ENCODE measurements at regions not wholly inside any gene's neighbourhood (a gene's known extent, or its start where the extent isn't known, plus 50 kb on each side); places are given as distances from the start of the nearest gene placed in this dataset.
A peak's percentile ranks its signal among the peaks of the same experiment; 100 is the strongest.

DNA sequence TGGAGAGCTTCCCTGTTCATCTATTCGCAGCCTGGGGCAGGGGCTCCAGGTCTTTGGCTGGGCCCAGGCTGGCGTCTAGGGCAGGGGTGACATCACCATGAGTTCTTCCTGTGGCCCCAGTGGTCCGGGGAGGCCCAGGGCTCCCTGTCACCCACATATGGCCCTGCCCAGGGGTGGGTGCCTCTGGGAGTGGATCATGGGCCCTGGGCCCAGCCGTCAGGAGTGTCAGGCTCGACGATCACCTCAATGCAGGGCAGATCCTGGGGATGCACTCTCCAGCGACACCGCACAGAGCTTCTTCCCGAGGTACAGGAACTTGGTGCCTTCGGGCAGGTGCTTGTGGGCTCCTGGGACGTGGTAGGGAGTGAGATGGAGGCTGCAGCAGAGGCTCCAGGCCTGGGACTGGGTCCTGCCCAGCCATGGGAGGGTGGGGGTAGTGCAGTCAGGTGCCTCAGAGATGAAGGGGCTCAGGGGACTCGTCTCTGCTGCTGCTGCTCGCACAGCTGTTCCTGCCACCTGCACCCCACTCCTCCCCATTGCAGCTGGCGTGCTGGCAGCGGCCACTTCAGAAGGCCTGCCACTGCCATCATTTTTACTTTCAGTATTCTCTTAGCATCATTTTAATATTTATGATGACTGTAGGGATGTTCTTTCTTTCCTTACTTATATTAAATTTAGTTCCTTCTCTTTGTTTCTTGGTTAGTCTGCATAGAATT, 196.0 kb upstream of the VRK2 start:
- no peak for DNase-seq
- in situ Hi-C loops (cut with MboI; ENCODE audit: low pct_unique_long_range_greater_than_20kb, low sequenced_read_pairs) = no loop called here

DNA sequence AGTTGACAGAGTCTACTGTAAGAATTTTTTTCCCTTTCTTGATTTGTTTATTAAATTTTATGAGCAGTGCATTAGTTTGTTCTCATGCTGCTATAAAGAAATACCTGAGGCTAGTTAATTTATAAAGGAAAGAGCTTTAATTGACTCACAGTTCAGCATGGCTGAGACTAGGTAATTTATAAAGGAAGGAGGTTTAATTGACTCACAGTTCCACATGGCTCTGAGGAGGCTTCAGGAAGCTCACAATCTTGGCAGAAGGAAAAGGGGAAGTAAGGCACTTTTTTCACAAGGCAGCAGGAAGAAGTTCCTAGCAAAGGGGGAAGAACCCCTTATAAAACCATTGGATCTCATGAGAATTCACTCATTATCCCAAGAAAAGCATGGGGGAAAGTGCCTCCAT, 191.4 kb upstream of the VRK2 start:
- DNase-seq = peak; percentile 20
- in situ Hi-C loops (cut with MboI; ENCODE audit: low pct_unique_long_range_greater_than_20kb, low sequenced_read_pairs) = no loop called here

DNA sequence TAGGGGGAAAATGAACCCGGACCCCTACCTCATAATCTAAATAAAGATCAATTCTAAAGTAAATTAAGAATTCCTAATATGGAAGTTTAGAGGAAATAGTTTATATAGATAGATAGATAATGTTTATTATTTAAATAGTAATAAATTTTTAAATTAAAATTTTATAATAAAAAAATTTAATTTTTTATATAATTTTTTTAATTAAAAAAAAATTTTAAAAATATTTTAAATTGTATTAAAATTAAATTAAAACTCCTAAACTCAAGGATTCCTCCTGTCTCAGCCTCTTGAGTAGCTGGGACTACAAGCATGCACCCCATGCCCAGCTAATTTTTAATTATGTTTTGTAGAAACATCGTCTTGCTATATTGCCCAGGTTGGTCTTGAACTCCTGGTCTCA, 186.9 kb upstream of the VRK2 start:
- in situ Hi-C loops (cut with MboI; ENCODE audit: low pct_unique_long_range_greater_than_20kb, low sequenced_read_pairs) = no loop called here
- DNase-seq = no peak

DNA sequence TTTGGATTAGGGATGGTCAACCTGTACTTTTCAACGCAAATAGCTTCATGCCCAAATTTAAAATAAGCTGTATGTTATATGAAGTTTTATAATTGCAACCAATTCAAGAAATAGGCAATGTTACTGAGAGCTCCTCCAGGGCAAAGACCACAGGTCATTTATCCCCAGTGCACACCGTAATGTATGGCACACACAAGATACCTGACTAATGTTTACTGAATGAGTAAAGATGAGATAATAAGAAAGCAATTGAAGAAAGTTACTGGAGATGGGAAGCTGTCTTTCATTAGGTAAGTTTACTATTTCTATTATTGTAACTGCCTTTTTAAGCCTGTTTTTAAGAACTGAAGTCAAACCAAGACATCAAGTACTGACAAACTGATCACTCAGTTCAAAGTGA, 184.5 kb upstream of the VRK2 start:
- in situ Hi-C loops (cut with MboI; ENCODE audit: low pct_unique_long_range_greater_than_20kb, low sequenced_read_pairs) = no loop called here
- DNase-seq = no peak

DNA sequence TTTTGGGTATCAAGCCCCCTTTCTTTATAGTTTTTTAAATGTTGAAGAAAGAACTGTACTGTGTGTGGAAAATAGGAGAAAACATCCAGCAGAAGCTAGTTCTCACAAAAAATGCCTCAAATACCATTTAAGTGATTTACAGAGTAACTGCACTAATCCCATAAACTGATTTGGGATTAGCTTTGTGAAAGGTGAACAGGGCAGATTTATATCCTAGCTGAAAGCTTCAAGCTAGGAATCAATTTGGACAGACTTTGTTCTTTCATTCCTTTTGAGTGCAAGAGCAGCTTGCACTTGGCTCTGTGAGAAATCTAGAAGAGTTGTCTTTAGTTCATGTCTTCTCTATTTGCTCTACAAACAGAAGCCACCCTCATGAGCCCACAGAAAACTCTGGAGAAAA, 183.9 kb upstream of the VRK2 start:
- in situ Hi-C loops (cut with MboI; ENCODE audit: low pct_unique_long_range_greater_than_20kb, low sequenced_read_pairs) = no loop called here
- no peak for DNase-seq

DNA sequence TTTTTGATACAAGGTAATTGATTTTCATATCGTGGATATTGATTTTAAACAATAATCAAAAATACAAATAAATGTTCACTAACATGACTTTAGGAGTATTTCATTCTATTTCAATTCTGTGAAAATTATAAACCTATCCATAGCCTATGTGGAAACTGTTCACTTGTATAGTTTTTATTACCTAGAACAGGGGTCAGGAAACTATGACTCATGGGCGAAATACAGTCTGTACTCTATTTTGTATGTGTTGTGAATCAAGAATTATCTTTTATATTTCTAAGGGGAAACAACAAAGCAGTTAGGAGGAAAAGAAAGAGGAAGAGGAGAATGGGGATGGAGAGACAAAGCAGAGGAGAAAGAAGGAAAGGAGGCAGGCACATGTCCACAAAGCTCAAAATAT, 181.7 kb upstream of the VRK2 start:
- in situ Hi-C loops (cut with MboI; ENCODE audit: low pct_unique_long_range_greater_than_20kb, low sequenced_read_pairs) = no loop called here
- DNase-seq = no peak

DNA sequence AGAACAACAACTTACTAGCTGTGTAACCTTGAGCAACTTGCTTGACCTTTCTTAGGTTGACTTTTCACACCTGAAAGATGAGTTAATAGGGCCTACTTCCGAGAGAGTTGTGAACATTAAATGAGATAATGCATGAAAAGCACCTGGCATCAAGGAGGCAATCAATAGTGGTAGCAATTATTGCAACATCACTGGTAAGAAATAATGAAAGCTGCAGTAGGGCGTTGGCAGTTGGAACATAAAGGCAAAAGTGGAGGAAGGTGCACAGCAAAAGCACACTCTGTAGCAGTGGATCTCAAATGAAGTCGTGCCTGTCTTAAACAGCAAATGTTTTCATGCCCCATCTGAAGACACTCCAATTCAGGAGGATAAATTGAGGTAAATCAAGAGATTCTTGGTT, 178.9 kb upstream of the VRK2 start:
- no peak for DNase-seq
- in situ Hi-C loops (cut with MboI; ENCODE audit: low pct_unique_long_range_greater_than_20kb, low sequenced_read_pairs) = no loop called here

DNA sequence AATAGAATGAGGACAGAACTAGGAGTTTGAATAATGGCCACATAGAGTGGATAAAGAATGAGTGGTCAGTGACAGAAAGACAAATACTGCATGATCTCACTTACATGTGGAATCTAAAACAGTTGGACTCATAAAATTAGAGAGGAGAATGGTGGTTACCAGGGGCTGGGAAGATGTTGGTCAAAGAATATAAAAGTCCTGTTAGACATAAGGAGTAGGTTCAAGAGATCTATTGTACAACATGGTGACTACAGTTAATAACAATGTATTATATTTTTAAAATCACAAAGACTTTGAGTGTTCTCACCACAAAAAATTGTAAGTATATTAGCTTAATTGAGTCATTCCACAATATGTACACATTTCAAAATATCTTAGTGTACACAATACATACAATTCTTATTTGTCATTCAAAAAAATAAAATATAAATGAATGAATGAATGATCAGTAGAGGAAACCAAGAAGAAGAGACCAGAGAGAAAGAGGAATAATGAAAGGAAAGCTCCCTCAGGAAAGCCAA, 177.9 kb upstream of the VRK2 start:
- no peak for DNase-seq
- in situ Hi-C loops (cut with MboI; ENCODE audit: low pct_unique_long_range_greater_than_20kb, low sequenced_read_pairs) = no loop called here

DNA sequence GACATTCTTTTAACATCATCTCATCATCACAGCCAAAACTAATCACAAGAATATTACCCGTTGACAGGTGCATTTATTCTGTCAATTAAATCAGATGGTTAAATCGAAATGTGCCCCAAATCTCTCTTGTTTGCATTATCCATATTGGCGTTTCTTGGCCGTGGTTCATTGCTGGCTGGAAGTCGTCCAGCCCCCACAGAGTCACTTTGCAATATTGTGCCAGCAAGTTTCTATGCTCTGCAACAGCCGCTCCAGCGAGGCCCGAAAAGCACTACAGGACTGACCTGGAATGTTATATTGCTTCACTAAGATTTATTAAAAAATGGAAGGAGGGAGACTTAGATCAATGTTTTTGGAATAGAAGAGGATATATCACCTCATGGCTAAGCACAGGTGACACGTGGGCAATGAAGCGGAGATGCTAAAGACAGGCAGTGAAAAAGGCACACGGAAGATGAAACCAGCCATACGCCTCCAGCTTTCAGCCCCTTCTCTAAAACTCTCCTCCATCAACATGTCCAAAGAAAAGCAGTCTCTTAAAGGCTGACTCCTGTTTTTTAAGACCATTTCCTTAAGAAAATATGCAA, 176.8 kb upstream of the VRK2 start:
- DNase-seq = no peak
- in situ Hi-C loops (cut with MboI; ENCODE audit: low pct_unique_long_range_greater_than_20kb, low sequenced_read_pairs) = no loop called here

DNA sequence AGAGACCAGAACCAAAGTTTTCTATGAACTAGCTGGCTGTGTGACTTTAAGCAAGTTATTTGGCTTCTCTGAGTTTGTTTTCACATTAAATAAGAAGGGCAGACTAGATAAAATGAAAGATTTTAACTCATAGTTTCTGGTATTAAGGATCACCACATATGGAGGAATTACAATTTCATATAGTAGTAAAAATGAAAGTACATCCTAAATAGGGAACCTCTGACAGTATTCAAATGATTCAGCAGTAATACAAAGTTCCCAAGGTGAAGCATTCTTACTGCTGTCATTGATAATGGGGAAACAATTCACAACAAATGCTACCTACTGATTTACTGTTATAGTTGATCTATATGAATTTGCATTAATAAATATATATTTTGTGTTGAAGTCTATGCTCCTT, 170.3 kb upstream of the VRK2 start:
- in situ Hi-C loops (cut with MboI; ENCODE audit: low pct_unique_long_range_greater_than_20kb, low sequenced_read_pairs) = no loop called here
- no peak for DNase-seq

DNA sequence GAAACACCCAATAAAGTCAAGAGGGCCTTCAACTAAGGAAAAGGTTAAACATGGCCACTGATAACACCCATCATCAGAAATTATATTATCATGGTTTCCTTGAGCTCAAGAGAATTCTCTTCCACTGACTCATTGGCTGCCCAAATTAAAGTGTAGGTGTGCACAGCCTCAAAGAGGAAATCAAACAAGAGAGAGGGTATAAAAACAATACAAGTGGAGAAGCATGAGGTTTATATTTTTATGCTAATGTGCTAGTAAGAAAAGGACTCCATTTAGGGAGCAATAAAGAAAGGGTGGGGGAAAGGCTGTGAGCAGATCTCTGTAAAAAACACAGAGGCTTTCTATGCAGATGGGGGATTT, 168.8 kb upstream of the VRK2 start:
- in situ Hi-C loops (cut with MboI; ENCODE audit: low pct_unique_long_range_greater_than_20kb, low sequenced_read_pairs) = no loop called here
- no peak for DNase-seq

DNA sequence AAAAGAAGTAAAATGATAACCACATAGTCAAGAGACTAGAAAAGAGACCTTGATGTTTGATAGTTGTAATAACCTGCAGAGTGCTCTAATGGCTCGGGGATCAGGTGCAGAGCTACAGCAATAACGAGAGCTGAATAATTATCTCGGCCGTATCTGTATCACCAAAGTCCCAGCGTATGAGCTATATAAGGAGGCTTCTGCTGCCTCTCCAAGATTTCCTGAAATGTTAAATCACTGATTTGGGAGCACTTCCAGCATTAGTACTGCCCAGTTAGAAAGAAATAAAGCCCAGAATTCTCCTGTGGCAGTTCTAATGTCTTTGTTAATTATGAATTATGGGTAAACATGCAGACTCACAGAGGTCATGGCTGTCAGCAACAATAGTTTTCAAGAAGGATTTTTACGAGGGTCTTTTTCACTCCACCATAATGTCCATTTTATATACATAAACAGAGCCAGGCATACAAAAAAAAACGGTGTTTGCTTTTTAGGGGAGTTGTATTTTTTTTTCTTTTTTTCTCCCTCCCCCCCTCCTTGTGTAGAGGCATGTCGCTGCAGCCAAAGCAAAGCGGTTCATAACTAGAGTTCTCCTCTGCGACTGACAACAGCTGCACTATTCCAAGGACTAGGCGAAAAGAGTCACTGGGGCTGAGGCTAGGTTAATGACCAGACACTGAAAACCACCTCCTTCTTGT, 168.3 kb upstream of the VRK2 start:
- DNase-seq = no peak
- in situ Hi-C loops (cut with MboI; ENCODE audit: low pct_unique_long_range_greater_than_20kb, low sequenced_read_pairs) = no loop called here

DNA sequence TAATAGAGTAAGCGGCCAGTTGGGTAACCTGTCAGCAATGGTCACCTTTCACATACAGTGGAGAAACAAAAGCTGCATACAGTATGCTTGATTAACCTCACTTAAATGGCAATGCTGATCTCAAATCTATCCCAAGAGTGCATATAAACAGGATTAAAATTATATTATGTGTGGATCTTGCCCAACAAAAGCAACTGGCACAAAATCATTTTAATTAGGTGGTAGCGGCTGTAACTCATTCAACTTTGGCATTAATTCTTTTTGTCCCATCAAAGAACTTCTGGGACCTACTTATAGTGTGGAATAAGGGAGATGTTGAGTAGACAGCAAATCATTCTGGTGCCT, 167.8 kb upstream of the VRK2 start:
- DNase-seq = no peak
- in situ Hi-C loops (cut with MboI; ENCODE audit: low pct_unique_long_range_greater_than_20kb, low sequenced_read_pairs) = no loop called here

DNA sequence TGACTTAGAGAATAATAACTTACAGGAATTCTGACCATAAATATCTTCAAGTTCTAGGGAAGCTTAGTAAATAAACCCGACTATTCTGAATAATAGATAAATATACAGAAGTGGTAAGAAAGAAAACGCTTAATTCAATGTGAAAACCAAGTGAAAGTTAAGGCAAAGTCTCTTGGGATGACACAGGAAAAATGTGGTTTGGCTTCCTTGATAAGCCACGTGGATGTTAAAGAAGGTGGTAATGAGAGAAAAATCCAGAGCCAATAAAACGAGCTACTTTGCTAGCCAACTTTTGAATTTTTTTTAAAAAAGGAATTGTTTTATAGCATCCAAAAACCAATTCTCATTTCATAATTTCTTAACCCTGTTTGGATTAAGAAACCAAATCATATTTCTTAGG, 166.2 kb upstream of the VRK2 start:
- in situ Hi-C loops (cut with MboI; ENCODE audit: low pct_unique_long_range_greater_than_20kb, low sequenced_read_pairs) = no loop called here
- no peak for DNase-seq

DNA sequence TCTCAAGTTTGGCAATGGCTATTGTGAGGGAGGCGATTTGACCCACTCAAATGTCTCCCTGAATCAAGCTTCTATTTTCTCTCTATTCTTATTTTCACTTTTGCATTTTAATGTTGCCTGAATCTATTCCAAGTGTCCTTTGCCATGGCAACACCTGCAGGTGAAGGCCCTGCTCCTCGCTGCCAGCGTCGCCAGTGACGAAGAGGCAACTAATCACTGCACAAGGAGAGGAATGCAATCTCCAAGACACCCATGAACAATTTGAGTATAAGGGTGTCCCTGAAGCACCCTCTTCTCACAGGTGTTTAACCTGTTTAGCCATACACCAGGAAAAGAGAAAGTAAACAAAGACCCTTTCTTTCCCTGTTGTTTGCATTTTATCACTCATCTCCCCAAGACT, 165.6 kb upstream of the VRK2 start:
- in situ Hi-C loops (cut with MboI; ENCODE audit: low pct_unique_long_range_greater_than_20kb, low sequenced_read_pairs) = no loop called here
- no peak for DNase-seq

DNA sequence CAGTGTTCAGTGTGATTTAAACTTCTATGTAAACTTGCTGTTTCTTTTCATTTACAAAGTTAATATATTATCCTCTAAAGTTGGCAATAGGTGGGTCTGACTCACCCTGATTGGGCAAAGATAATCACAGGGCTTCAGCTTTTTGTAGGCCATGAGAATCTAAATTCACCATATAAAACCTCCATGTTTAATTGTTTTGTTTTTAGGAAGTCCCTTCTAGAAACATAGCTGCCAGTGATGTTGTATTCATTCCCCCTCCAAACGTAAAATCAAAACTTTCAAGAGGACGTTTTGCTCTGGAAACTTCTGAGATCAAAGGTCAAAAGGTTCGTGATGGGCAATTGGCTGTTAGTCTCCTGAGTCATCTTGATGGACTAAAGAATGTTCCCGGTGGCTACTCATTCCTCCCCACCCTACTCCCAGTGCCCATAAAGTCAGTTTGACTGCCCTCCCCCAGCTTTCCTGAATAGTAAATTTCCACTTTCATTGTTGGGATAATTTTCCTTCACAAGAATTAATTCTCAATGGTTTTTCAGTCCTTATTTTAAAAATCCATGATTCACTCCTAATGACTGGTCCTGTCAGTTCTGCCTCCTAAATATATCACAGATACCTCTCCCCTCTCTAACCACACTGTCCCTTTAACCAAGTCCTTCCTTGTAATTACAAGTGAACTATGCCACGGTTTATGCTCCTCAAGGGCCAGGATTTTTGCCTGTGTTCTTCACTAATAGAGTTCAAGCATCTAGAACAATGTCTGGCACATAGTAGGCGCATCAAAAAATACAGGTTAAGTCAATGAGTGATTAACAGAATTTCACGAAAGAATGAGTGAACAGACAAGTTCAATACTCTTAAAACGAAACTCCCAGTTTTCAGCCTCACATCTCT, 164.4 kb upstream of the VRK2 start:
- in situ Hi-C loops (cut with MboI; ENCODE audit: low pct_unique_long_range_greater_than_20kb, low sequenced_read_pairs) = no loop called here
- no peak for DNase-seq

DNA sequence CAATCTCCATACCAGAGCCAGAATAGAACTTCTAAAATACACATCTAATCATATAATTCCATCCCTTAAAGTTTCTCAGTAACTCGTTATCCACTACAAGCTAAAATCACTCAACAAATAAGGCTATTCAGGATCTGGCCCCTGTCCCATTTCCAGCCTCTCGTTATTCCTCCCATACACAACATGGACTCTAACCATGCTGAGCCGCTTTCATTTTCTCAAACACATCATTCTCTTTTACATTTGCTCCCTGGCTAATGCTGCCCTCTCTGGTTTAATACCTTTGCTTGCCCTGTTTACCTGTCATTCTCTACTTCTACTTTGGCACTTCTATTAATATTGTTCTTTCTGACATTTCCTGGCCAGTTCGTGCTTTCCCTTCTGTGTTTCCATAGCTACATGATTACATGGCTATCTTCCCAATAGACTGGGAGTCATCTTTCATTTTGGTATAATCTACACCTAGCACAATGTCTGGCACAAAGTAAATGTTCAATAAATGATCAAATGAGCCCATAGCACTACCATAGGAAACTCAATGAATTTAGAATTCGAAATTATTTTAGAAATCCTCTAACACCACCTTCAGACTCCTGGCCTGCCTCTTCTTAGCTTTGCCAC, 163.6 kb upstream of the VRK2 start:
- in situ Hi-C loops (cut with MboI; ENCODE audit: low pct_unique_long_range_greater_than_20kb, low sequenced_read_pairs) = no loop called here
- DNase-seq = no peak

DNA sequence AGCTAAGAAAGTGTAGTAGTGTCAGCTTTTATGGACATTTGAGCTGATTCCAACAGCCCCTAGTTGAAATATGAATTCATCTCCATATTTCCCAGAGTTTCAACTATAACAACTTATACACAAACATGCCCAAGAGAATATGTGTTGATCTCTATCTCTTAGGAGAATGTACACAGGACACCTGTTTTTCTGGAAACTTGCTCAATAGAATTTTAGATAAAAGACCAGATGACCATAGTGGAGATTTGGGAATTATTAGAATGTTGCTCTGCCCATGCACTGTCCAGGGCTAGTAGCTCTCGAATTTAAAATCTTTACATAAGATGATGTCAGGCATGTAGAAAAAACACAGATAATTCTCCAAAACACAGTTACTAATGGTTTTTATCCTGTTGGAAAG, 162.3 kb upstream of the VRK2 start:
- no peak for DNase-seq
- in situ Hi-C loops (cut with MboI; ENCODE audit: low pct_unique_long_range_greater_than_20kb, low sequenced_read_pairs) = no loop called here

DNA sequence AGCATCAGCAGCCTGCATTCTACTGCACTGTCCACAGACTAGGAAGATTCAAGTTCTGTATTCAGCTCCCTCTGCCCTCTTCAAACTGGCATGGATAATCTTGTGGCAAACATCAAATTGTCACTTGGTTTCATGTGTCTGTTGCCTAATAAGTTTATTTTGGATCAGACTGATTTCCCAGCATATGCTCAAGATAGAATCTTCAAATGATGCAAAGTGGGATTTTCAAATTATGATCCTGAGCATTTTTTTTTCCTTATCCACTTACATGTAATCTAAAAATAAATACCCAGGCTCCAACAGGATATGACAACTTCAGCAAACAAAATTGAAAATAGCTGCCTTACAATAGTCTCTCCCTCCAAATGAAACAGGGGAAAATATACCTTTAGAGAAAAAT, 160.9 kb upstream of the VRK2 start:
- no peak for DNase-seq
- in situ Hi-C loops (cut with MboI; ENCODE audit: low pct_unique_long_range_greater_than_20kb, low sequenced_read_pairs) = no loop called here
